Calu3 (cell line): ENCODE measurements at regions not wholly inside any gene's neighbourhood (a gene's known extent, or its start where the extent isn't known, plus 50 kb on each side); places are given as distances from the start of the nearest gene placed in this dataset.

Experiments used
- BruUV-seq: library from RNA; stranded (reverse); fragments of 400-500 nt; replicated peaks from 2 replicates; lab custom pipeline; 2021; lab: Mats Ljungman, UMichigan
- CTCF ChIA-PET: fragments of 300-600 bp; sonication (Branson Sonifier 250); formaldehyde crosslinking; loops from one replicate; lab custom pipeline; 2022; ENCODE audit warnings: antibody characterized with exemption; lab: Charles Lee
- DNase-seq: peaks from one replicate; pipeline ENCODE4 v3.0.0; 2022
- H3K27ac Mint-ChIP-seq: one replicate; pipeline ENCODE4 v1.8.0; 2022; ENCODE audit warnings: mixed read lengths; ENCODE audit not compliant: unreplicated experiment
- H3K27me3 Mint-ChIP-seq: one replicate; pipeline ENCODE4 v1.8.0; 2022; ENCODE audit warnings: mixed read lengths; ENCODE audit not compliant: unreplicated experiment
- H3K36me3 Mint-ChIP-seq: one replicate; pipeline ENCODE4 v1.8.0; 2022; ENCODE audit warnings: mild to moderate bottlenecking, moderate library complexity, mixed read lengths; ENCODE audit not compliant: insufficient read depth, unreplicated experiment
- H3K4me1 Mint-ChIP-seq: one replicate; pipeline ENCODE4 v1.8.0; 2022; ENCODE audit warnings: mild to moderate bottlenecking, low read depth, mixed read lengths; ENCODE audit not compliant: unreplicated experiment
- H3K4me3 Mint-ChIP-seq: one replicate; pipeline ENCODE4 v1.8.0; 2022; ENCODE audit warnings: mild to moderate bottlenecking, low read depth, moderate library complexity, mixed read lengths; ENCODE audit not compliant: unreplicated experiment
- H3K9me3 Mint-ChIP-seq: one replicate; pipeline ENCODE4 v1.8.0; 2022; ENCODE audit warnings: low read depth, mixed read lengths; ENCODE audit not compliant: unreplicated experiment
- CTCF ChIP-seq: fragments of 200-600 bp; IDR thresholded peaks from one replicate; pipeline ENCODE4 v1.8.0; 2022; ENCODE audit warnings: antibody characterized with exemption; ENCODE audit not compliant: unreplicated experiment
- intact Hi-C: fragments of 100-400 bp; cut with micrococcal nuclease; formaldehyde crosslinking; loops from one replicate; pipeline ENCODE4 v1.10.0; 2022; ENCODE audit not compliant: unreplicated experiment

GRCh38 chr3:115508562-115508961 lies 114.7 kb upstream of the GAP43 start:
- intact Hi-C loops, result no loop called here
- peaks cover 74% of the 10 kb centered on the region for H3K27me3 Mint-ChIP-seq
- DNase-seq, result no peak
- no peak for TF ChIP-seq CTCF
- no peak overlapping the region for H3K27ac Mint-ChIP-seq
- no peak overlapping the region for H3K4me3 Mint-ChIP-seq
- BruUV-seq, result no TSS peak
- CTCF ChIA-PET, result no interaction called here
- peaks cover 8% of the 10 kb centered on the region for H3K36me3 Mint-ChIP-seq
- peaks cover 16% of the 10 kb centered on the region for H3K4me1 Mint-ChIP-seq
- H3K9me3 Mint-ChIP-seq, result peaks cover 2% of the 10 kb centered on the region

DNA sequence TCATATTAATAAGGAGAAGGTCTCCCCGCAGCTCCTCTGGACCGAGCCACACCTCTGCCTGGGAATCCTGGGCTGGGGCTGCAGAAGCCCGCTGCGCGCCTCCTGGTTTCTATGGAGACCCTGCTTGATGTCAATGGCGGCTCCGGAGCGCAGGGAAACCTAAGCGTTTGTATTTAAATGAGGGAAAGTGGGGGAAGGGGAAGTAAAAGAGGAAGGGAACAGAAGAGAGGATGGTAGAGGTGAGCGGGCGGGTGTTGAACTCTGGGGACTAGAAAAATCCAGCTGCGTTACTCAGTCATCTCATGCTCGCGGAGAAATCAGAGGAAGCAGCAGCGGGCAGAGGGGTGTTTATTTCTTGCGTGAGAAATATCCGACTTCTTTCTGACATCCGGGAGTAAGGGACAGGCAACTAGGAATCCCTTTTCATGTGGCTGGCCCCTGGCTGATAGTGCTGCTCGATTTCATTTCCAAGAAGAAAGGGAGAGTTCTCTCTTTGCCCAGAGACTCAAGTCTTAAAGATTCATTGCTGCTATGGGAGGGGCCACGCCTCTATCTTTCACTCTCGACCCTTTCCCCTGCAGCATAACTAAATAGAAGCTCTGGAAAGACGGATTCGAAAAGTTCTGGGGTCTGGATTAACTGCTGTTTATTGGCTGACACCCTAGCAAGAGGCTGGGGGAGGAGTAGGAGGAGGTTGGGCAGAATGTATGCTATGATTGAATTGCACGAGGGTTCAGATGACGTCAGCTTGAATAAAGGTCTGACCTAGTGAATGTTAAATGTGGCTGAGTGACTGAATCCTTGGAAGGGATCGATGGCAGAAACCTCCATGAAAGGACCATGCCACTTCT lies 110.5 kb upstream of the GAP43 start:
- BruUV-seq, result no TSS peak
- Mint-ChIP-seq H3K36me3 (peaks cover 8% of the 10 kb centered on the region), H3K4me1 (peaks cover 20% of the 10 kb centered on the region), H3K27ac (peak overlapping the region; percentile 8), H3K9me3 (no peaks in the 10 kb centered on the region), H3K4me3 (peak overlapping the region; percentile 74), H3K27me3 (peaks cover 54% of the 10 kb centered on the region)
- peak; percentile 5 for DNase-seq
- intact Hi-C loops, result no loop called here
- CTCF ChIA-PET, result no interaction called here
- no peak for TF ChIP-seq CTCF

GRCh38 chr3:115513416-115513800 lies 109.9 kb upstream of the GAP43 start:
- intact Hi-C loops, result no loop called here
- no peak for TF ChIP-seq CTCF
- CTCF ChIA-PET, result no interaction called here
- peak overlapping the region; percentile 74 for H3K4me3 Mint-ChIP-seq
- H3K27ac Mint-ChIP-seq, result no peak overlapping the region
- DNase-seq, result no peak
- BruUV-seq, result no TSS peak
- no peaks in the 10 kb centered on the region for H3K9me3 Mint-ChIP-seq
- peaks cover 20% of the 10 kb centered on the region for H3K4me1 Mint-ChIP-seq
- H3K36me3 Mint-ChIP-seq, result peaks cover 8% of the 10 kb centered on the region
- peaks cover 48% of the 10 kb centered on the region for H3K27me3 Mint-ChIP-seq

DNA sequence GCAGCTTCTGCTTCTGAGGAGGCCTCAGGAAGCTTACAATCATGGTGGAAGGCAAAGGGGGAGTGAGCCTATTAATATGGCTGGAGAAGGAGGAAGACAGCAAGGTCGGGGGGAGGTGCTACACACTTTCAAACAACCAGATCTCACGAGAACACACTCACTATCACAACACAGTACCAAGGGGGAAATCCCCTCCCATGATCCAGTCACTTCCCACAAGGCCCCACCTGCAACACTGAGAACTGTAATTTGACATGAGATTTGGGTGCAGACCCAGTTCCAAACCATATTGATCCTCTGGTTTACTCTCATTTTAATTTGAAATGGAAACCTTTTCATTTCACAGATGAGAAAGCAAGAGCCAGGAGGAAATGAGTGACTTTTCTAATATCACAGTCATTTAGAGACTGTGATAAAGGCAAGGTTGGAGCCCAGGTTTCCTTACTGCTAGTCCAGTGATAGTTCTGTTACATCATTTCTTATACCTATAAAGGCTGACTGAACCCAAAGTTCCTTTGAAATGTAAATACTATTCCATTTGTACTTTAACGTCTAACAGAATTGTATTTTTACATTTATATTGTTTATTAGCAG lies 105.8 kb upstream of the GAP43 start:
- no peak overlapping the region for H3K4me3 Mint-ChIP-seq
- intact Hi-C loops, result no loop called here
- no peaks in the 10 kb centered on the region for H3K9me3 Mint-ChIP-seq
- H3K4me1 Mint-ChIP-seq, result peaks cover 14% of the 10 kb centered on the region
- peaks cover 27% of the 10 kb centered on the region for H3K27me3 Mint-ChIP-seq
- TF ChIP-seq CTCF, result no peak
- CTCF ChIA-PET, result no interaction called here
- peaks cover 5% of the 10 kb centered on the region for H3K36me3 Mint-ChIP-seq
- H3K27ac Mint-ChIP-seq, result no peak overlapping the region
- BruUV-seq, result no TSS peak
- no peak for DNase-seq
